WTC11 (cell line): ENCODE measurements at regions not wholly inside any gene's neighbourhood (a gene's known extent, or its start where the extent isn't known, plus 50 kb on each side); places are given as distances from the start of the nearest gene placed in this dataset.

Experiments used
- JUN ChIP-seq: sonication (generic); formaldehyde crosslinking; IDR thresholded peaks from 2 replicates; pipeline ENCODE4 v1.8.0; 2023; ENCODE audit warnings: mild to moderate bottlenecking, missing genetic modification reagents
- KAT7 ChIP-seq: sonication (generic); formaldehyde crosslinking; IDR thresholded peaks from 2 replicates; pipeline ENCODE4 v1.8.1; 2023; ENCODE audit warnings: missing genetic modification reagents, mild to moderate bottlenecking, borderline replicate concordance
- NR1H2 ChIP-seq: sonication (generic); formaldehyde crosslinking; IDR thresholded peaks from 2 replicates; pipeline ENCODE4 v1.9.0; 2021; ENCODE audit warnings: mild to moderate bottlenecking, moderate library complexity, missing genetic modification reagents
- PRDM15 ChIP-seq: sonication (generic); formaldehyde crosslinking; IDR thresholded peaks from 2 replicates; pipeline ENCODE4 v1.8.0; 2022; ENCODE audit warnings: missing genetic modification reagents
- ZNF138 ChIP-seq: sonication (generic); formaldehyde crosslinking; conservative IDR thresholded peaks from 2 replicates; pipeline ENCODE4 v1.8.1; 2022; ENCODE audit warnings: mild to moderate bottlenecking, moderate library complexity, missing genetic modification reagents
- ZNF232 ChIP-seq: sonication (generic); formaldehyde crosslinking; IDR thresholded peaks from 2 replicates; pipeline ENCODE4 v1.8.0; 2022; ENCODE audit warnings: mild to moderate bottlenecking, missing genetic modification reagents
- TF ChIP-seq, protein P1 (sequence below): fragments of 250-450 bp; sonication (Bioruptor Pico); IDR thresholded peaks from 2 replicates; pipeline ENCODE4 v1.9.0; 2021; ENCODE audit warnings: moderate library complexity, mild to moderate bottlenecking, inconsistent platforms, borderline replicate concordance
- TF ChIP-seq, protein P2 (sequence below): sonication (generic); formaldehyde crosslinking; IDR thresholded peaks from 2 replicates; pipeline ENCODE4 v1.8.0; 2023; ENCODE audit warnings: mild to moderate bottlenecking, missing genetic modification reagents
- TF ChIP-seq, protein P3 (sequence below): fragments of 250-450 bp; sonication (Bioruptor Pico); IDR thresholded peaks from 2 replicates; pipeline ENCODE4 v1.9.0; 2021; ENCODE audit warnings: mild to moderate bottlenecking, borderline replicate concordance
- TF ChIP-seq, protein P4 (sequence below): sonication (generic); formaldehyde crosslinking; IDR thresholded peaks from 2 replicates; pipeline ENCODE4 v1.8.1; 2023; ENCODE audit warnings: mild to moderate bottlenecking, moderate library complexity, missing genetic modification reagents
- TF ChIP-seq, protein P5 (sequence below): fragments of 250-450 bp; sonication (Bioruptor Pico); IDR thresholded peaks from 2 replicates; pipeline ENCODE4 v1.8.0; 2021; ENCODE audit warnings: mild to moderate bottlenecking

DNA sequence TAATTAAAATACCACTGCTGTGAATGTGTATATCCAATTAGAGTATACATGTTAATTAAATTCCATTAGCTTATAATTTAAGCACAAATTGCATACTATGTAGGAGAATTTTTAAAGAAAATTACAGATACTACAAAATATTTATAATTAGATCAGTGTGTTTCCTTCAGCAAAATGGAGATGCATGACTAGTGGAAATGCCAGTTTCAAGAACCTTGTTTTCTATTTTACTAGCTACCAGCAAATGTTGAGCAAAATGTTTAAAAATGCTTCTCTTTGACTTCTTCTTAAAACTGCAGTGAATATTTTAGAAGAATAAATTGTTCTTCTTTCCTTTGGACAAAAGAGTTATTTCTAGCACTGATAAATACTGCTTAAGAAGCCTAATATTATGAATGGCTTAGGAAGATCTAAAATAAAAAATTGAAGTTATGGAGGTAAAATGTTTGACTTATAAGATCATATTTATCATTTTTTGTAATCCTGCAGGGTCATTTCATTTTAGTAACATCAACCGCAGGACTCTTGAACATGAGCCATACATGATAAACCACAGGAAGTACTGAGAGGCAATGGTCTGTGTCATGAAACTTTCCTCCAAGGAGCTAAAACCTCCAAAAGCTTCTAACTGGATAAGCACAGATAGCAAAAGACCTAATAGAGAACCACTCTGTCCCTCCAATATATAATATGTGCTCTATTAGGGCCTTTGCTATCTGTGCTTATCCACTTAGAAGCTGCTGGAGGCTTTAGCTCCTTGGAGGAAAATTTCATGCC, 1066.0 kb upstream of the CELF2 start (continued):
- TF ChIP-seq, protein P1, sequence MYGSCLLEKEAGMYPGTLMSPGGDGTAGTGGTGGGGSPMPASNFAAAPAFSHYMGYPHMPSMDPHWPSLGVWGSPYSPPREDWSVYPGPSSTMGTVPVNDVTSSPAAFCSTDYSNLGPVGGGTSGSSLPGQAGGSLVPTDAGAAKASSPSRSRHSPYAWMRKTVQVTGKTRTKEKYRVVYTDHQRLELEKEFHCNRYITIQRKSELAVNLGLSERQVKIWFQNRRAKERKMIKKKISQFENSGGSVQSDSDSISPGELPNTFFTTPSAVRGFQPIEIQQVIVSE (CRISPR knock-in tag): no peak
- TF ChIP-seq, protein P2, sequence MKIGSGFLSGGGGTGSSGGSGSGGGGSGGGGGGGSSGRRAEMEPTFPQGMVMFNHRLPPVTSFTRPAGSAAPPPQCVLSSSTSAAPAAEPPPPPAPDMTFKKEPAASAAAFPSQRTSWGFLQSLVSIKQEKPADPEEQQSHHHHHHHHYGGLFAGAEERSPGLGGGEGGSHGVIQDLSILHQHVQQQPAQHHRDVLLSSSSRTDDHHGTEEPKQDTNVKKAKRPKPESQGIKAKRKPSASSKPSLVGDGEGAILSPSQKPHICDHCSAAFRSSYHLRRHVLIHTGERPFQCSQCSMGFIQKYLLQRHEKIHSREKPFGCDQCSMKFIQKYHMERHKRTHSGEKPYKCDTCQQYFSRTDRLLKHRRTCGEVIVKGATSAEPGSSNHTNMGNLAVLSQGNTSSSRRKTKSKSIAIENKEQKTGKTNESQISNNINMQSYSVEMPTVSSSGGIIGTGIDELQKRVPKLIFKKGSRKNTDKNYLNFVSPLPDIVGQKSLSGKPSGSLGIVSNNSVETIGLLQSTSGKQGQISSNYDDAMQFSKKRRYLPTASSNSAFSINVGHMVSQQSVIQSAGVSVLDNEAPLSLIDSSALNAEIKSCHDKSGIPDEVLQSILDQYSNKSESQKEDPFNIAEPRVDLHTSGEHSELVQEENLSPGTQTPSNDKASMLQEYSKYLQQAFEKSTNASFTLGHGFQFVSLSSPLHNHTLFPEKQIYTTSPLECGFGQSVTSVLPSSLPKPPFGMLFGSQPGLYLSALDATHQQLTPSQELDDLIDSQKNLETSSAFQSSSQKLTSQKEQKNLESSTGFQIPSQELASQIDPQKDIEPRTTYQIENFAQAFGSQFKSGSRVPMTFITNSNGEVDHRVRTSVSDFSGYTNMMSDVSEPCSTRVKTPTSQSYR (CRISPR knock-in tag): no peak
- no peak for TF ChIP-seq JUN (CRISPR knock-in tag)
- TF ChIP-seq, protein P3, sequence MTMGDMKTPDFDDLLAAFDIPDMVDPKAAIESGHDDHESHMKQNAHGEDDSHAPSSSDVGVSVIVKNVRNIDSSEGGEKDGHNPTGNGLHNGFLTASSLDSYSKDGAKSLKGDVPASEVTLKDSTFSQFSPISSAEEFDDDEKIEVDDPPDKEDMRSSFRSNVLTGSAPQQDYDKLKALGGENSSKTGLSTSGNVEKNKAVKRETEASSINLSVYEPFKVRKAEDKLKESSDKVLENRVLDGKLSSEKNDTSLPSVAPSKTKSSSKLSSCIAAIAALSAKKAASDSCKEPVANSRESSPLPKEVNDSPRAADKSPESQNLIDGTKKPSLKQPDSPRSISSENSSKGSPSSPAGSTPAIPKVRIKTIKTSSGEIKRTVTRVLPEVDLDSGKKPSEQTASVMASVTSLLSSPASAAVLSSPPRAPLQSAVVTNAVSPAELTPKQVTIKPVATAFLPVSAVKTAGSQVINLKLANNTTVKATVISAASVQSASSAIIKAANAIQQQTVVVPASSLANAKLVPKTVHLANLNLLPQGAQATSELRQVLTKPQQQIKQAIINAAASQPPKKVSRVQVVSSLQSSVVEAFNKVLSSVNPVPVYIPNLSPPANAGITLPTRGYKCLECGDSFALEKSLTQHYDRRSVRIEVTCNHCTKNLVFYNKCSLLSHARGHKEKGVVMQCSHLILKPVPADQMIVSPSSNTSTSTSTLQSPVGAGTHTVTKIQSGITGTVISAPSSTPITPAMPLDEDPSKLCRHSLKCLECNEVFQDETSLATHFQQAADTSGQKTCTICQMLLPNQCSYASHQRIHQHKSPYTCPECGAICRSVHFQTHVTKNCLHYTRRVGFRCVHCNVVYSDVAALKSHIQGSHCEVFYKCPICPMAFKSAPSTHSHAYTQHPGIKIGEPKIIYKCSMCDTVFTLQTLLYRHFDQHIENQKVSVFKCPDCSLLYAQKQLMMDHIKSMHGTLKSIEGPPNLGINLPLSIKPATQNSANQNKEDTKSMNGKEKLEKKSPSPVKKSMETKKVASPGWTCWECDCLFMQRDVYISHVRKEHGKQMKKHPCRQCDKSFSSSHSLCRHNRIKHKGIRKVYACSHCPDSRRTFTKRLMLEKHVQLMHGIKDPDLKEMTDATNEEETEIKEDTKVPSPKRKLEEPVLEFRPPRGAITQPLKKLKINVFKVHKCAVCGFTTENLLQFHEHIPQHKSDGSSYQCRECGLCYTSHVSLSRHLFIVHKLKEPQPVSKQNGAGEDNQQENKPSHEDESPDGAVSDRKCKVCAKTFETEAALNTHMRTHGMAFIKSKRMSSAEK (CRISPR knock-in tag): no peak
- TF ChIP-seq KAT7 (CRISPR knock-in tag): no peak
- TF ChIP-seq, protein P4, sequence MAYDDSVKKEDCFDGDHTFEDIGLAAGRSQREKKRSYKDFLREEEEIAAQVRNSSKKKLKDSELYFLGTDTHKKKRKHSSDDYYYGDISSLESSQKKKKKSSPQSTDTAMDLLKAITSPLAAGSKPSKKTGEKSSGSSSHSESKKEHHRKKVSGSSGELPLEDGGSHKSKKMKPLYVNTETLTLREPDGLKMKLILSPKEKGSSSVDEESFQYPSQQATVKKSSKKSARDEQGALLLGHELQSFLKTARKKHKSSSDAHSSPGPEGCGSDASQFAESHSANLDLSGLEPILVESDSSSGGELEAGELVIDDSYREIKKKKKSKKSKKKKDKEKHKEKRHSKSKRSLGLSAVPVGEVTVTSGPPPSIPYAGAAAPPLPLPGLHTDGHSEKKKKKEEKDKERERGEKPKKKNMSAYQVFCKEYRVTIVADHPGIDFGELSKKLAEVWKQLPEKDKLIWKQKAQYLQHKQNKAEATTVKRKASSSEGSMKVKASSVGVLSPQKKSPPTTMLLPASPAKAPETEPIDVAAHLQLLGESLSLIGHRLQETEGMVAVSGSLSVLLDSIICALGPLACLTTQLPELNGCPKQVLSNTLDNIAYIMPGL (CRISPR knock-in tag): no peak
- TF ChIP-seq, protein P5, sequence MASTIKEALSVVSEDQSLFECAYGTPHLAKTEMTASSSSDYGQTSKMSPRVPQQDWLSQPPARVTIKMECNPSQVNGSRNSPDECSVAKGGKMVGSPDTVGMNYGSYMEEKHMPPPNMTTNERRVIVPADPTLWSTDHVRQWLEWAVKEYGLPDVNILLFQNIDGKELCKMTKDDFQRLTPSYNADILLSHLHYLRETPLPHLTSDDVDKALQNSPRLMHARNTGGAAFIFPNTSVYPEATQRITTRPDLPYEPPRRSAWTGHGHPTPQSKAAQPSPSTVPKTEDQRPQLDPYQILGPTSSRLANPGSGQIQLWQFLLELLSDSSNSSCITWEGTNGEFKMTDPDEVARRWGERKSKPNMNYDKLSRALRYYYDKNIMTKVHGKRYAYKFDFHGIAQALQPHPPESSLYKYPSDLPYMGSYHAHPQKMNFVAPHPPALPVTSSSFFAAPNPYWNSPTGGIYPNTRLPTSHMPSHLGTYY (CRISPR knock-in tag): no peak
- no peak for TF ChIP-seq ZNF138
- no peak for TF ChIP-seq ZNF232 (CRISPR knock-in tag)
- no peak for TF ChIP-seq NR1H2 (CRISPR knock-in tag)
- TF ChIP-seq PRDM15 (CRISPR knock-in tag): no peak
- TF ChIP-seq, all 79 proteins: peak for 0
